H9 (cell line): ENCODE measurements at regions not wholly inside any gene's neighbourhood (a gene's known extent, or its start where the extent isn't known, plus 50 kb on each side); places are given as distances from the start of the nearest gene placed in this dataset.

Source experiments
- DNase-seq: peaks from one replicate; pipeline ENCODE4 v3.0.0-alpha.2; 2017
- H2AFZ ChIP-seq: one replicate; pipeline ENCODE4 v1.6.1; 2013; ENCODE audit warnings: mild to moderate bottlenecking, low read length, control low read depth, moderate library complexity
- H2AK5ac ChIP-seq: 2 replicates; pipeline ENCODE4 v1.6.1; 2013; ENCODE audit warnings: low read length, control low read depth, mixed read lengths; ENCODE audit not compliant: insufficient read length
- H2BK120ac ChIP-seq: one replicate; pipeline ENCODE4 v1.6.1; 2013; ENCODE audit warnings: low read depth, mild to moderate bottlenecking, low read length, control low read depth, inconsistent platforms; ENCODE audit not compliant: poor library complexity, severe bottlenecking
- H2BK12ac ChIP-seq: 2 replicates; pipeline ENCODE4 v1.6.1; 2013; ENCODE audit warnings: low read length, control low read depth, mixed read lengths, low read depth; ENCODE audit not compliant: insufficient read length
- H2BK15ac ChIP-seq: 2 replicates; pipeline ENCODE4 v1.6.1; 2013; ENCODE audit warnings: low read depth, low read length, control low read depth
- H2BK20ac ChIP-seq: one replicate; pipeline ENCODE4 v1.6.1; 2013; ENCODE audit warnings: low read depth, mild to moderate bottlenecking, low read length, control low read depth, inconsistent platforms; ENCODE audit not compliant: poor library complexity, severe bottlenecking
- H2BK5ac ChIP-seq: 2 replicates; pipeline ENCODE4 v1.6.1; 2013; ENCODE audit warnings: low read length, control low read depth, mixed read lengths; ENCODE audit not compliant: insufficient read length
- H3K14ac ChIP-seq: 2 replicates; pipeline ENCODE4 v1.6.1; 2013; ENCODE audit warnings: low read length, control low read depth; ENCODE audit not compliant: insufficient read depth
- H3K18ac ChIP-seq: 2 replicates; pipeline ENCODE4 v1.6.1; 2013; ENCODE audit warnings: low read depth, mild to moderate bottlenecking, mixed read lengths, low read length, control low read depth; ENCODE audit not compliant: insufficient read length
- H3K23ac ChIP-seq: 2 replicates; pipeline ENCODE4 v1.6.1; 2013; ENCODE audit warnings: low read length, control low read depth, mixed read lengths, low read depth; ENCODE audit not compliant: insufficient read length
- H3K23me2 ChIP-seq: 2 replicates; pipeline ENCODE4 v1.6.1; 2013; ENCODE audit warnings: low read depth, mild to moderate bottlenecking, mixed read lengths, low read length, control low read depth; ENCODE audit not compliant: insufficient read length, poor library complexity, severe bottlenecking
- H3K27ac ChIP-seq: 2 replicates; pipeline ENCODE4 v1.5.1; 2013; ENCODE audit warnings: low read length, control low read depth, mixed read lengths, low read depth; ENCODE audit not compliant: insufficient read length
- H3K27me3 ChIP-seq: 2 replicates; pipeline ENCODE4 v1.6.1; 2013; ENCODE audit warnings: low read length, control low read depth, inconsistent platforms; ENCODE audit not compliant: insufficient read depth
- H3K4ac ChIP-seq: 2 replicates; pipeline ENCODE4 v1.6.1; 2013; ENCODE audit warnings: low read depth, mild to moderate bottlenecking, control low read depth, inconsistent platforms, low read length, moderate library complexity
- H3K4me1 ChIP-seq: 2 replicates; pipeline ENCODE4 v1.6.1; 2013; ENCODE audit warnings: low read length, control low read depth, inconsistent platforms; ENCODE audit not compliant: insufficient read depth
- H3K4me2 ChIP-seq: 2 replicates; pipeline ENCODE4 v1.6.1; 2013; ENCODE audit warnings: low read length, control low read depth, mixed read lengths; ENCODE audit not compliant: insufficient read length, insufficient read depth
- H3K56ac ChIP-seq: 2 replicates; pipeline ENCODE4 v1.6.1; 2013; ENCODE audit warnings: low read depth, mild to moderate bottlenecking, mixed read lengths, low read length, control low read depth; ENCODE audit not compliant: insufficient read length
- H3K79me1 ChIP-seq: 2 replicates; pipeline ENCODE4 v1.6.1; 2013; ENCODE audit warnings: low read depth, mild to moderate bottlenecking, moderate library complexity, low read length, control low read depth, inconsistent platforms; ENCODE audit not compliant: insufficient read depth, poor library complexity, severe bottlenecking
- H3K79me2 ChIP-seq: 2 replicates; pipeline ENCODE4 v1.6.1; 2013; ENCODE audit warnings: low read length, control low read depth, inconsistent platforms; ENCODE audit not compliant: insufficient read depth
- H3K9ac ChIP-seq: 2 replicates; pipeline ENCODE4 v1.6.1; 2013; ENCODE audit warnings: low read length, control low read depth, mixed read lengths; ENCODE audit not compliant: insufficient read length; ENCODE audit errors: extremely low read depth
- H3K9me3 ChIP-seq: one replicate; pipeline ENCODE4 v1.6.1; 2013; ENCODE audit warnings: low read depth, low read length, inconsistent platforms; ENCODE audit not compliant: control insufficient read depth
- H3T11ph ChIP-seq: one replicate; pipeline ENCODE4 v1.6.1; 2013; ENCODE audit warnings: mild to moderate bottlenecking, low read length, control low read depth, inconsistent platforms
- H4K20me1 ChIP-seq: one replicate; pipeline ENCODE4 v1.6.1; 2013; ENCODE audit not compliant: control insufficient read depth, insufficient read length, insufficient read depth
- H4K5ac ChIP-seq: 2 replicates; pipeline ENCODE4 v1.6.1; 2013; ENCODE audit warnings: low read depth, mild to moderate bottlenecking, mixed read lengths, low read length, control low read depth; ENCODE audit not compliant: insufficient read length
- H4K8ac ChIP-seq: replicated peaks from 2 replicates; pipeline ENCODE4 v1.6.1; 2013; ENCODE audit warnings: low read length, control low read depth, mixed read lengths, low read depth; ENCODE audit not compliant: insufficient read length
- H4K91ac ChIP-seq: 2 replicates; pipeline ENCODE4 v1.6.1; 2013; ENCODE audit warnings: low read depth, mild to moderate bottlenecking, moderate library complexity, mixed read lengths, low read length, control low read depth; ENCODE audit not compliant: insufficient read length
- H3K27ac Mint-ChIP-seq, 3 experiments: 2 replicates in 2 of 3; 3 replicates in 1 of 3; pipeline ENCODE4 v1.8.0; 2020 to 2021; ENCODE audit warnings: mixed read lengths in 3 of 3, mild to moderate bottlenecking in 1 of 3, moderate library complexity in 1 of 3
- H3K27me3 Mint-ChIP-seq: 2 replicates; pipeline ENCODE4 v1.8.0; 2021; ENCODE audit warnings: low read depth, mild to moderate bottlenecking, moderate library complexity, mixed read lengths
- H3K36me3 Mint-ChIP-seq, 3 experiments: 2 replicates in 2 of 3; 3 replicates in 1 of 3; pipeline ENCODE4 v1.8.0; 2020 to 2021; ENCODE audit warnings: low read depth in 3 of 3, mixed read lengths in 3 of 3; ENCODE audit not compliant: insufficient read depth in 1 of 3
- H3K4me1 Mint-ChIP-seq, 2 experiments: 2 replicates each; pipeline ENCODE4 v1.8.0; 2020; ENCODE audit warnings: mixed read lengths in 2 of 2
- H3K4me3 Mint-ChIP-seq, 2 experiments: 2 replicates in 1 of 2; 3 replicates in 1 of 2; pipeline ENCODE4 v1.8.0; 2020 to 2021; ENCODE audit warnings: mild to moderate bottlenecking in 2 of 2, mixed read lengths in 2 of 2, moderate library complexity in 1 of 2
- H3K9me3 Mint-ChIP-seq, 2 experiments: 2 replicates in 1 of 2; 3 replicates in 1 of 2; pipeline ENCODE4 v1.8.0; 2020; ENCODE audit warnings: mild to moderate bottlenecking in 2 of 2, mixed read lengths in 2 of 2, moderate library complexity in 1 of 2
- CTCF ChIP-seq: fragments of 200-600 bp; sonication (generic); conservative IDR thresholded peaks from 3 replicates; pipeline ENCODE4 v1.8.0; 2021; ENCODE audit warnings: antibody characterized with exemption, mild to moderate bottlenecking
- WGBS: extraction: QIAGEN DNeasy Blood & Tissue Kit; methylation state at CpG from one replicate; pipeline ENCODE4 v1.1.7; 2013; ENCODE audit warnings: missing lambda C conversion rate, low lambda C conversion rate, mixed read lengths; ENCODE audit not compliant: insufficient read length; ENCODE audit errors: extremely low coverage; 5-methylcytosine and 5-hydroxymethylcytosine counted together

GRCh38 chr2:52347292-52347691, 1315.4 kb upstream of the NRXN1 start:
- Histone ChIP-seq H3K9ac (no peak overlapping the region), H3K79me2 (no peaks in the 10 kb centered on the region), H4K8ac (no peak overlapping the region), H2BK5ac (no peak overlapping the region), H4K91ac (no peak overlapping the region), H3K56ac (no peak overlapping the region), H3K27ac (no peak overlapping the region), H3K79me1 (no peaks in the 10 kb centered on the region), H3K27me3 (no peaks in the 10 kb centered on the region), H2AK5ac (no peak overlapping the region), H2BK20ac (no peak overlapping the region), H2AFZ (no peak overlapping the region), H2BK12ac (no peak overlapping the region), H2BK120ac (no peak overlapping the region), H3T11ph (no peak overlapping the region), H3K23me2 (no peaks in the 10 kb centered on the region), H3K14ac (no peak overlapping the region), H3K4ac (no peak overlapping the region), H3K23ac (no peak overlapping the region), H4K20me1 (no peaks in the 10 kb centered on the region), H3K9me3 (no peaks in the 10 kb centered on the region), H3K18ac (no peak overlapping the region), H3K4me2 (no peak overlapping the region), H3K4me1 (peaks cover 13% of the 10 kb centered on the region; the same call in 1 of the 2 replicates), H2BK15ac (no peak overlapping the region), H4K5ac (no peak overlapping the region)
- Mint-ChIP-seq H3K27me3 (no peaks in the 10 kb centered on the region; the same call in 1 of the 2 replicates), H3K9me3 (no peaks in the 10 kb centered on the region), H3K36me3 (no peaks in the 10 kb centered on the region), H3K27ac (no peak overlapping the region), H3K4me3 (no peak overlapping the region), H3K4me1 (peaks cover 28 to 31% of the 10 kb centered on the region in 2 experiments)
- no CpG with 5 or more reads among the region's 2 CpGs for WGBS
- no peak for DNase-seq
- no peak for TF ChIP-seq CTCF
